Activated CD4-positive, alpha-beta T cell treated with anti-CD3 and anti-CD28 coated beads, Interleukin-2, amount 10 ng/mL, durations not matched to agents 24 days and 14 days (primary cell): ENCODE measurements at regions not wholly inside any gene's neighbourhood (a gene's known extent, or its start where the extent isn't known, plus 50 kb on each side); places are given as distances from the start of the nearest gene placed in this dataset.
"Not testable (repeated sequence)": the region's sequence is repeated elsewhere in the genome, so short reads cannot be mapped to it uniquely, and the experiment has no call there.

Source experiments
- DNase-seq: peaks from one replicate; pipeline ENCODE4 v3.0.0; 2022
- H3K27ac Mint-ChIP-seq: one replicate; pipeline ENCODE4 v1.8.0; 2022; ENCODE audit warnings: mild to moderate bottlenecking, mixed read lengths
- H3K27me3 Mint-ChIP-seq: one replicate; pipeline ENCODE4 v1.8.0; 2022; ENCODE audit warnings: mixed read lengths
- H3K36me3 Mint-ChIP-seq: one replicate; pipeline ENCODE4 v1.8.0; 2022; ENCODE audit warnings: low read depth, mild to moderate bottlenecking, mixed read lengths
- H3K4me1 Mint-ChIP-seq: one replicate; pipeline ENCODE4 v1.8.0; 2021; ENCODE audit warnings: mixed read lengths
- H3K4me3 Mint-ChIP-seq: one replicate; pipeline ENCODE4 v1.8.0; 2022; ENCODE audit warnings: mild to moderate bottlenecking, moderate library complexity, mixed read lengths
- H3K9me3 Mint-ChIP-seq: one replicate; pipeline ENCODE4 v1.8.0; 2021; ENCODE audit warnings: mixed read lengths
- intact Hi-C: fragments of 100-400 bp; cut with micrococcal nuclease; formaldehyde crosslinking; loops from one replicate; pipeline ENCODE4 v1.15.1; 2023

GRCh38 chr21:5085456-5085855 lies 5435.9 kb upstream of the TPTE start:
- H3K27ac Mint-ChIP-seq, H3K27me3 Mint-ChIP-seq, H3K4me3 Mint-ChIP-seq, H3K9me3 Mint-ChIP-seq, H3K4me1 Mint-ChIP-seq, intact Hi-C loops, H3K36me3 Mint-ChIP-seq, DNase-seq: not testable (repeated sequence)

DNA sequence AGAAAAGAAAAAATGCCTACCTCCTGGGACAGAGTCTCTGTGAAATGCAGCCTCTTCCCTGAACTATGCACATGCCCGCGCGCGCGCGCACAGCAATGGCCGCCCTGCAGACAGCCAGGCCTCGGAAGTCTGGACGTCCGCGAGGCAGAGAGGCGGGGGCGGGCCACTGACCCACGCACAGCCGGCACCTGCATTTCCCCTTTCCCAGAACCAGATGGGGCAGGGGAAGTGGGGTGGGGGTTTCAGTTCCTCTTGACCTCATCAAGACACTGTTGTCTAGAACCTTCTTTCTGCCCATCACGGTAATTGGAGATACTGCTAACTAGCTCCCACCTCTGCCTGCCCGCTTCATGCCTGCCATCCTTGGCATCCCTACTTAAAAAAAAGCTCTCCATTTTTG lies 5435.0 kb upstream of the TPTE start:
- H3K4me3 Mint-ChIP-seq, H3K4me1 Mint-ChIP-seq, H3K9me3 Mint-ChIP-seq, H3K27ac Mint-ChIP-seq, H3K36me3 Mint-ChIP-seq, intact Hi-C loops, H3K27me3 Mint-ChIP-seq: not testable (repeated sequence)
- DNase-seq, result peak; percentile 10

DNA sequence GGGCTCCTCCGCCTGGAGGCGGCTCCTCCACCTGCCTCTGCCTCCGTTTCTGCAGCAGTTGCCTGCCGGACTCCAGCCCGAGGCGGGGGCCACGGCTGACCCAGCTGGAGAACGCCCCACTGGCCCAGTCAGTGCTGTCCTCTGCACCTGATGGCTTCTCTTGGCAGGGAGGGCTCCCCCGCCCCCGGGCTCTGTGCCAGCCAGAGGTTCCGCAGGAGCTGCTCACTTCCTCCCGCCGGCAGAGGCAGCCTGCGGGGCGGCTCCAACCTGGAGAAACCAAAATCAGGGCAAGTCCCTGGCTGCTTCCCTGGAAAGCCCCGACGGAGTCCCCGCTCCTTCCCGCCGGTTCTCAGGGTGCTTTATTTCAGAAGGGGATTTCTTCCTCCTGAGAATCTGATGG lies 5432.6 kb upstream of the TPTE start:
- H3K9me3 Mint-ChIP-seq, H3K4me1 Mint-ChIP-seq, H3K36me3 Mint-ChIP-seq, DNase-seq, H3K4me3 Mint-ChIP-seq, H3K27ac Mint-ChIP-seq, intact Hi-C loops, H3K27me3 Mint-ChIP-seq: not testable (repeated sequence)

- H3K4me1 Mint-ChIP-seq, H3K27ac Mint-ChIP-seq, H3K4me3 Mint-ChIP-seq, H3K27me3 Mint-ChIP-seq, H3K36me3 Mint-ChIP-seq, intact Hi-C loops, H3K9me3 Mint-ChIP-seq: not testable (repeated sequence)
- peak; percentile 18 for DNase-seq
Observed at GRCh38 chr21:5089399-5090089, 5431.8 kb upstream of the TPTE start.

GRCh38 chr21:5090132-5091079 lies 5431.0 kb upstream of the TPTE start:
- H3K4me3 Mint-ChIP-seq, intact Hi-C loops, H3K36me3 Mint-ChIP-seq, H3K27me3 Mint-ChIP-seq, H3K27ac Mint-ChIP-seq, H3K4me1 Mint-ChIP-seq, H3K9me3 Mint-ChIP-seq: not testable (repeated sequence)
- peak; percentile 43 for DNase-seq

- intact Hi-C loops, H3K36me3 Mint-ChIP-seq, H3K9me3 Mint-ChIP-seq, H3K27ac Mint-ChIP-seq, H3K27me3 Mint-ChIP-seq, H3K4me1 Mint-ChIP-seq, DNase-seq, H3K4me3 Mint-ChIP-seq: not testable (repeated sequence)
Observed at GRCh38 chr21:5091274-5091673, 5430.1 kb upstream of the TPTE start.

DNA sequence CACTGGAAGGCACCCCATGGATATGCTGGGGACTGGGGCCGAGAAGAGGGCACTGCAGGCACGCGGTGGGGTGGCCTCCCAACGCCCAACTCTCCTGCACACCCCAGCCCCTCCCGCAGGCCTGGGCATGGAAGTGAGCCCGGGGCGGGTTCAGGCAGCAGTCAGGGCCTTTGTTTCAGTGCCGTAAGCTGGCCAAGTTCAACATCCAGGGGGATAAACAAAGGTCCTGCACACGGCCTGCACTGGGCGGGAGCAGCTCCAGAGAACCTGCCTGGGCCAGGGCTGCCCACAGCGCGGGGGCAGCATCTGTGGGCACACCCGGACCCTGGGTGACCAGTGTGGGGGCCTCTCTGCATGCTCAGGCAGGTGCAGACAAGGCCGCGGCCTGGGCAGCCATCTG lies 5425.8 kb upstream of the TPTE start:
- H3K4me1 Mint-ChIP-seq, H3K9me3 Mint-ChIP-seq, intact Hi-C loops, DNase-seq, H3K27ac Mint-ChIP-seq, H3K27me3 Mint-ChIP-seq, H3K36me3 Mint-ChIP-seq, H3K4me3 Mint-ChIP-seq: not testable (repeated sequence)

- intact Hi-C loops, H3K4me3 Mint-ChIP-seq, H3K4me1 Mint-ChIP-seq, H3K36me3 Mint-ChIP-seq, H3K9me3 Mint-ChIP-seq, H3K27me3 Mint-ChIP-seq, H3K27ac Mint-ChIP-seq: not testable (repeated sequence)
- peak; percentile 6 for DNase-seq
Observed at GRCh38 chr21:5098010-5098743, 5423.2 kb upstream of the TPTE start.

- H3K27me3 Mint-ChIP-seq, intact Hi-C loops, H3K4me3 Mint-ChIP-seq, H3K9me3 Mint-ChIP-seq, DNase-seq, H3K27ac Mint-ChIP-seq, H3K36me3 Mint-ChIP-seq, H3K4me1 Mint-ChIP-seq: not testable (repeated sequence)
Observed at GRCh38 chr21:5100604-5101174, 5420.7 kb upstream of the TPTE start.

GRCh38 chr21:5101749-5102148 lies 5419.6 kb upstream of the TPTE start:
- Mint-ChIP-seq H3K4me3 (peak overlapping the region; percentile 64), H3K27ac (peak overlapping the region; percentile 83)
- H3K4me1 Mint-ChIP-seq, H3K27me3 Mint-ChIP-seq, intact Hi-C loops, H3K9me3 Mint-ChIP-seq, H3K36me3 Mint-ChIP-seq: not testable (repeated sequence)
- DNase-seq, result peak; percentile 90

DNA sequence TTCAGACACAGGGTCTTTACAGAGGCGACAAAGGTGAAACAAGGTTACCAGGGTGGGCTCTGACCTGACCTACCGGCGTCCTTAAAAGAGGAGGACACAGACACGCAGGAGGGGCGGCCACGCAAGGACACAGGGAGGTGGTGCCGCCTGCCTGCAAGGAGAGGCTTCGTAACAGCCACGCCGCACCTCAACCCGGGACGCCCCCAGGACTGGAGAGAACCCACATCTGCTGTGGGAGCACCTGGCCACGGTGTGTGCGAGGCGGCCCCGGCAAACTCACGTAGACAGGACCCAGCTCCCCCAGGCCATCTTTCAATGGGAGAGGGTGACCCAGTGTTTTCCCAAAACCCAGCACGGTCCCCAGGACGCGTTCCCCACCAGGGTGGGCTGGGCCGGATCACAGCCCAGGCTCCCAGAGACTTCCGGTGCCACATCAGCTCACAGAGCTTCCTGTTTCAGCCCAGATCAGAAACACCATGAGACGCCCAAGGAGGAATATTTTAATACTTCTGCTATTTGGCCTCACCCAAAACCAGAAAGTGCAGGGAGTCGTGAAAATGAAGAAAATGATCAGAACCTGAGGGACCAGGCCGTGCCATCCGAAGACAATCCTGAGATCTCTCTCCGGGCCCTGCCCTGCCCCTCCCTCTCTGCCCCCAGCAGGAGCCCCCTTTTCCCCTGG lies 5417.4 kb upstream of the TPTE start:
- H3K9me3 Mint-ChIP-seq, H3K36me3 Mint-ChIP-seq, H3K27me3 Mint-ChIP-seq, H3K4me1 Mint-ChIP-seq, intact Hi-C loops: not testable (repeated sequence)
- DNase-seq, result peak; percentile 61
- Mint-ChIP-seq H3K27ac (peak overlapping the region; percentile 95), H3K4me3 (peak overlapping the region; percentile 79)

DNA sequence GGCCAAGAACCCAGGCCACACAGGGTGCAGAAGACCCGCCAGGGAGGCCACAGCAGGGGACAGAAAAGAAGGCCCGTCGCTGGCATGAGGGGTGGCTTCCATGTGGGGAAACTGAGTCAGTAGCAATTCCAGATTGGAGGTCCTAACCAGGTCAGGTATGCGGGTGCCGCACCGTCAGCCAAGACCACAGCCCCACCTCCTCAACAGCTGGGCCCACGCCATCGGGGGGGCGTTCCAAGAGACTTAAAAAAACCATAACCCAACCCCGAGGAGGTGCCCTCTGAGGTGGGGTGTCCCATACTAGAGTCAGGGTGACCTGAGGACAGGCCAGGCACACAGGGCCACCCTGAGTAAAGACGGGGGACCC lies 5416.8 kb upstream of the TPTE start:
- not testable (repeated sequence) for H3K4me3 Mint-ChIP-seq

GRCh38 chr21:5105939-5106708 lies 5415.3 kb upstream of the TPTE start:
- H3K27ac Mint-ChIP-seq, H3K4me3 Mint-ChIP-seq, H3K27me3 Mint-ChIP-seq, H3K36me3 Mint-ChIP-seq, H3K4me1 Mint-ChIP-seq, H3K9me3 Mint-ChIP-seq, intact Hi-C loops: not testable (repeated sequence)
- DNase-seq, result peak; percentile 85

More for the DNA sequence above, 5416.8 kb upstream of the TPTE start:
- H3K4me1 Mint-ChIP-seq, H3K9me3 Mint-ChIP-seq, H3K27ac Mint-ChIP-seq, H3K36me3 Mint-ChIP-seq, intact Hi-C loops, H3K27me3 Mint-ChIP-seq: not testable (repeated sequence)
- peak; percentile 48 for DNase-seq
